Fibroblast of skin of left biceps (primary cell): ENCODE measurements at regions not wholly inside any gene's neighbourhood (a gene's known extent, or its start where the extent isn't known, plus 50 kb on each side); places are given as distances from the start of the nearest gene placed in this dataset.

Experiments used
- DNase-seq, 2 experiments: peaks; one replicate each; pipeline ENCODE4 v3.0.0-alpha.2; 2013; ENCODE audit warnings: low read depth in 2 of 2

- no peak for DNase-seq
These were observed 1314.2 kb downstream of the OTOL1 start for GRCh38 chr3:162810776-162811175.

- DNase-seq = no peak
These were observed 1346.1 kb downstream of the OTOL1 start for GRCh38 chr3:162842549-162843216.

GRCh38 chr3:162845918-162846317 is 1349.3 kb downstream of the OTOL1 start:
- no peak for DNase-seq

- no peak for DNase-seq
These were observed 1350.9 kb downstream of the OTOL1 start for GRCh38 chr3:162847511-162847910.

GRCh38 chr3:162863579-162863978 is 1367.0 kb downstream of the OTOL1 start:
- no peak for DNase-seq

GRCh38 chr3:162865466-162865865 is 1368.9 kb downstream of the OTOL1 start:
- DNase-seq = no peak

- no peak for DNase-seq
These were observed 1382.5 kb downstream of the OTOL1 start for GRCh38 chr3:162879021-162879562.

GRCh38 chr3:162884373-162884772 is 1387.8 kb downstream of the OTOL1 start:
- no peak for DNase-seq

- DNase-seq = no peak
These were observed 1396.5 kb downstream of the OTOL1 start for GRCh38 chr3:162892921-162893793.

GRCh38 chr3:162897291-162897690 is 1400.7 kb downstream of the OTOL1 start:
- DNase-seq = no peak

GRCh38 chr3:162932503-162932902 is 1435.9 kb downstream of the OTOL1 start:
- no peak for DNase-seq

GRCh38 chr3:162933656-162934055 is 1437.0 kb downstream of the OTOL1 start:
- no peak for DNase-seq

GRCh38 chr3:162936706-162937105 is 1440.1 kb downstream of the OTOL1 start:
- DNase-seq = no peak

GRCh38 chr3:162938083-162938482 is 1441.5 kb downstream of the OTOL1 start:
- DNase-seq = no peak

- DNase-seq = no peak
These were observed 1449.0 kb downstream of the OTOL1 start for GRCh38 chr3:162945626-162946025.

- no peak for DNase-seq
These were observed 1460.1 kb downstream of the OTOL1 start for GRCh38 chr3:162956711-162957110.

GRCh38 chr3:162960269-162960668 is 1463.7 kb downstream of the OTOL1 start:
- DNase-seq = no peak

- DNase-seq = no peak
These were observed 1473.7 kb downstream of the OTOL1 start for GRCh38 chr3:162970292-162970691.

- DNase-seq = no peak
These were observed 1475.1 kb downstream of the OTOL1 start for GRCh38 chr3:162971715-162972114.

- no peak for DNase-seq
These were observed 1476.9 kb downstream of the OTOL1 start for GRCh38 chr3:162973428-162973917.

- no peak for DNase-seq
These were observed 1481.5 kb downstream of the OTOL1 start for GRCh38 chr3:162978136-162978535.

GRCh38 chr3:162984746-162985145 is 1488.1 kb downstream of the OTOL1 start:
- no peak for DNase-seq
